GM21723 (cell line): ENCODE measurements at regions not wholly inside any gene's neighbourhood (a gene's known extent, or its start where the extent isn't known, plus 50 kb on each side); places are given as distances from the start of the nearest gene placed in this dataset.
"Not testable (repeated sequence)": the region's sequence is repeated elsewhere in the genome, so short reads cannot be mapped to it uniquely, and the experiment has no call there.

Source experiments
- ATAC-seq: cut with Tn5 transposase; IDR thresholded peaks from one replicate; pipeline ENCODE4 v1.9.1; 2021; ENCODE audit warnings: mild to moderate bottlenecking, moderate library complexity; ENCODE audit not compliant: unreplicated experiment

DNA sequence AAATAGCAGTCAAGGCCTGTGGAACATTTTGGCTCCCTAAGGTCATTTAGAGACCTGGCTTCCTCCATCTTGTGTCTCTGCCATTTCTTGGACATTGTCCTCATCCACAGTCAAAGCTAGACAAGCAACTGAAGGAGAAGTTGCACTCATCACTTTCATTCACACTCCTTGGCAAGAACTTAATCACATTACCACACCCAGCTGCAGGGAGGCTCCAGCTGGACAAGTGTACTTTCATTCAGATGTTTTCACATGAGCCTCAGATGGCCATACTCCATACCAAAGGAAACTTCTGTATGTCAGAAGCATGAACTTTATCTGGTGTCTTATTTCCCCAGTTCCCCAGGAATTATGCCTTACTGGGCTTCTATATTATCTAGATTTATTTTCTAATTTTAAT is 537.4 kb downstream of the TMEM135 start:
- no peak for ATAC-seq

DNA sequence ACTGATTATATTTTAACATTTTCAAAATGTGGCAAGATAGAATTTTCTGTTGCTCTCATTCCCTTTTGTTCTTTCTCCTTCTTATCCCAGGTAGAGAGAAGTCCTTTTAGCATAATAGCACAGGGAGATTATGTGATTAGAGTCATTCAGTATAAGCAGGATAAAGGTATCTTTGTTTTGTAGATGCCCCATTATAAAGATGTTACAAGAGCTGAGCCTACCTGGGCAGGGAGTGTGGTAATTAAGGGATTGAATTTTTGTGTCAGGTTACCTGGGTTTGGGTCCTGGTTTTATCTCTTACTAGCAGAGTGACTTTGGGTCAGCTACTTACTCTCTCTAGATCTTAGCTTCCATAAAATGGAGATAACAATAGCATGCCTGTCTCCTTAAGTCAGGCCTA is 536.5 kb downstream of the TMEM135 start:
- ATAC-seq: no peak

DNA sequence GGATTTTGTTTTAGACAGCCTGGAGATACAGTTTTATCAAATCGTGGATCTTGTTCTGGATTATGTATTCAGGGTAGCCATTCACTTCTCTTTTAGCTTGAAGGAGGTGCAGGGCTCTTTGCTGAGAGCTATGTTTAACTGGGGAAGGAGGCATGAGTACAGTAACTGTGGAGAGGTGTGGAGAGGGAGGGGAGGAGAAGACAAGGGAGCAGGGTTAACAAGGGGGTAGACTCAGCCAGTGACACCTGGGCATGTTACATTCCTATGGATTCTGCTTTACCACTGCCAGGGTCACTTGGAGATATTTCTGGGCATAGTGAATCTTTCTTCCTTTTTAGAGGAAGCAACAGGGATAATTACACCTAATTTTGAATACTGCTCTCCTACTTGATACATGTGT is 536.0 kb downstream of the TMEM135 start:
- ATAC-seq: no peak

DNA sequence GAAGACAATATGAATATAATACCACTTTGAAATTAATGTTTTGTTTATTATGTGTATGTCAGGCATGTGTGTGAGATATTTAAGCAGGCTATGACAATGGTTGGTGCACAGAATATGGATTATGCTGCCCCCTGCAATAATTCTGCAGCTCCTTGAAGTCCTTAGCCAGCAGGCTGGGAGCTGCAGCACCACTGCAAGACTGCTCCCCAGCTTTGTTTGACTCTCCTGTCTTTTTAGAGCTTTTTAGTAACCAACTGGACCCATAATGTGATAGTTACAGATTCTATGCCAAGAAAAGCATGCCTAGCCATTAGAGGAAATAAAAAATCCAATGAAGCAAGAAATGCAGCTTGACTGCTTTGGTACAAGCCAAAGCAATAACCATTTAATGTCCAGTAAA is 535.1 kb downstream of the TMEM135 start:
- ATAC-seq: no peak

DNA sequence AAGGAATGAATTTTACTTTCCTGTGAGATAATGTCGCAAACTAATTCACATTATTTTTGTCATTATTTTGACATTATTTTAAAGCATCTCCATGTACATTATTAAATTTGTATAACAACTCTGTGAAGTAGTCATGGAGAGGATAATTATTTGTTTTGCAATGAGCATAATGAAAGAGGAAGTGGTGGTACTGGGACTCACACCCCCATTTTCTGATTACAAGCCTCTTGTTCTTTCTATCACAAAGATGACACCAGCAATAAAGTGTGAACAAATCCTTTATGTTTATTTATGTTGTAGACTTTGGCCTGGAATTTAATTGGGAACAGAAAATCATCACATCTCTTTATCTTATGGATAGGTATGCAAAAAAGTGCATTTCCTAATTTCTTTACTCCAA is 522.6 kb downstream of the TMEM135 start:
- no peak for ATAC-seq

DNA sequence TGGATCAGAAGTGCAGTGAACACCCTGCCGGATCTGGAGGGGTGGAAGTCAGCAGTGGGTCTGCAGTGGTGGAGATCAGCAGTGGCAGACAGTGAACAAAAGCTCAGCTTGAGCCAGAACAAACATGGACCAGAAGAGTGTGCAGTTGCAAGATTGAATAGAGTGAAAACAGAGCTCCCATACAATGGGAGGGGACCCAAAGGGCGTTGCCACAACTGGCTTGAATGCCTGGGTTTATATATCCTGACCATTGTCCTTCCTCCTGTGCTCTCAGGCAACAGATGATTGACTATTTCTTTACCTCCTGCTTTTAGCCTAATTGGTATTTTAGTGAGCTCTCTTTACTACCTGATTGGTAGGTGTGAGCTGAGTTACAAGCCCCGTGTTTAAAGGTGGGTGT is 522.1 kb downstream of the TMEM135 start:
- ATAC-seq: not testable (repeated sequence)

DNA sequence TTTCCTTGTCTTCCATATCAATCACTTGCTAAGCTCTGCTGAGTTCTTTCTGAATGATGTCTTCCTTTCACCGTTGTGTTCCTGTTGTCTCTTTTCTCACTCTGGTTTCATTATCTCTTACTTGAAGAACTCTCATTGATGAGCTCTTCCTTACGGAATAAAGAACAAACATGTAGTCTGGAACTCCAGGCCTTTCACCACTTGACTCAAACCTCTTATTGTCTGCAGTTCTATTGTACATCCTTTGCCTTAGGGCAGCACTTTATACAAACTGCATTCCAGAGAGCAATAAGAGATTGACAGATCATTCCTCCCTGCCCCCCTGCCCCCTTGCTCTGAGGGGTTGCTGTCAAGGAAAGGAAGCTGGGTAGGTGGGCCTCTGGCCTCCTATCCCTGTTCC is 517.4 kb downstream of the TMEM135 start:
- no peak for ATAC-seq

DNA sequence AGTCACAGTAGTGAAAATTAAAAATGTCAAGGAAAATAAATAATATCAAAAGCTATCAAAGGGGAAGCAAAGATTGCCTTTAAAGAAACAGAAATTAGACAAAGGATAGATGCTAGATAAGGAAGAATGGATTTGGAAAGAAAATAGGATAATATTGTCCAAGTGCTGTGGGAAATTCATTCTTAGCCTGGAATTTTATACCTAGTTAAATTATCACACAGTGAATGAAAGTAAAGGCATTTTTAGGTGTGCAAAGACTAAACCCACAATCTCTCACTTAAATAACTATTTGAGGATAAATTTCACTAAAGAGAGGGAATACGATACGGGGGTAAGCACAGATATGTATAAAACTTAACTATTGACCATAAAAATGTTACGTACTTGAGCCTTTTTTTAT is 511.1 kb downstream of the TMEM135 start:
- no peak for ATAC-seq

DNA sequence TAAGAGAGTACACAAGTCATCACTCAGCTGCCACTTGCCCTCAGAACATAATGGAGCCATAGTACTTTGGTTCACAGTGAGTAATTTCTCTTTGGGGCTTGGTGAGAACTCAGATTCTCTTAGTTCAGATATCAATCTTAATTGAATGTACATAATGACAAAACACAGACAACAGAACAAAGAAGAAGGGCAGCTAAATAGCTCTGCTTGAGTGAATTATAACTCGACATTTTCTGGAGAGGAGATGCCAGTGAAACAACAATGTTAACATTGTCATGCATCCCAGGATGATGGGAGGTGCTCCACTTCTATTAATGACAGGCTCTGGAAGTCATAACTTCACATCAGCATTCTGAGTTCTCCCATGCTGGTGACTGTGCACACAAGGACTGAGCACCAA is 508.1 kb downstream of the TMEM135 start:
- ATAC-seq: no peak

DNA sequence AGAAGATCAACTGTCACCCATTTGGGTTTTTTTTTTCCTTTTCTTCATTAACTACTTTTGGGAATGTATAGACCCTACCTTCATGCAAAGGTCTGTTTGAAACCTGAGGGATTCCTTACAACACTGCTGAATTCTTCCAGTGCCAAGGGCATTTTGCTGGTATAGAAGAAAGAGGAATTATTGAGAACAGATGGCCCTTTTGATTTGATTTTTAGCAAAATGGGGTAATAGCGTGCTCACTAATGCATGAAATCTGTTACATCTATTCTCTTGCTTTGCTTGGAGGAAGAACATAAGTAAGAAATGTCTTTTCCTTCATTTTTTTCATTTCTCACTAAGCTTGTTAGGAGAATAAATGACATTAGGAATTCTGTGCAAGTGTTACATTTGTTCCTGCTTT is 501.9 kb downstream of the TMEM135 start:
- no peak for ATAC-seq

DNA sequence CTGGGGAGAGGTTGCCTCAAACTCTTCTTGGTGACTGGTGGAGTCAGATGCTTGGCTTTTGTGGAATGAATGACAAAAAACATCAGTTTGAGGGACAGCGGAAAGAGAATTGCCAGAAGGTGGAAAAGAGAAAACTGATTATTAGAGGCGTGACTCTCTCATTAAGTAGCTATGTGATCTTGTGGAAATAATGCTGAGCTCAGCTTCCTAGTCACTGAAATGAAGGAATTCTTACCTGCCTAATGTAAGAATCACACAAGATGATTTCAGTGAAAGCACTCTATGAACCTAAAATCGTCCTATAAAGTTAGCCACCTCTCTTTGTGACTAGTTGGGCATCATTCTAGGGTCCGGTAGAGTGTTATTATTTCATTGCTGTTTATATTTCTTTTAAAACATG is 498.8 kb downstream of the TMEM135 start:
- ATAC-seq: no peak

DNA sequence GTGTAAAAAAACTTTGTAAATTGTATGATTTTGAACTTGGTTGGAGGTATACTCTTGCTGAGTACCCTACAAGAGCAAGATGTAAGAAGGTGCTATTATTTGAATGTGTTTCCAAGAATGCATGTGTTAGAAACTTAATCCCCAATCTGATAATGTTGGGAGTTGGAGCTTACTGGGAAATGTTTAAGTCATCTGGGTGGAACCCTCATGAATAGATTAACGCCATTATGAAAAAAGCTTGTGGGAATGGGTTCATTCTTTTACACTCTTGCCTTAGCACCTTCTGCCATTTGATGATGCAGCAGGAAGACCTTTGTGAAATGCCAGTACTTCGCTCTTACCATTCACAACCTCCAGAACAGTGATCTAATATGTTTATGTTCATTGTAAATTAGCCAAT is 498.3 kb downstream of the TMEM135 start:
- no peak for ATAC-seq

DNA sequence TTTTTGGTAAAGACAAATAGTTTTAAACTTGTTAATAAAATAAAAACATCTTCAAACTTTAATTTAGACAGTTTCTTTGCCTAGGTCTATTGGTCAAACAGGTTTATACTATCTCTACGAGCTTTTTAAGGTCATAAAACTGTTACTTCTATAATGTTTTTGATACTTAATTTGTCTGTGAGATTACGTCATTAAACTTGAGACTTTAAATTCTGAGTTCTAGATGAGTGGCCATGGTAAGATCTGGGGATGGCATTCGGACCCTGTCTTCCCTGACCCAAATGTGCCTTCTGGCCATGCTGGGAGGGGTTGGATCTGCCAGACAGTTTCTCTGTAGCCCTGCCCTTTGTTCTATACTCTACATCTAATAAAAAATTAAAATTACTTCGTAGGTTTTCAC is 497.8 kb downstream of the TMEM135 start:
- ATAC-seq: no peak

DNA sequence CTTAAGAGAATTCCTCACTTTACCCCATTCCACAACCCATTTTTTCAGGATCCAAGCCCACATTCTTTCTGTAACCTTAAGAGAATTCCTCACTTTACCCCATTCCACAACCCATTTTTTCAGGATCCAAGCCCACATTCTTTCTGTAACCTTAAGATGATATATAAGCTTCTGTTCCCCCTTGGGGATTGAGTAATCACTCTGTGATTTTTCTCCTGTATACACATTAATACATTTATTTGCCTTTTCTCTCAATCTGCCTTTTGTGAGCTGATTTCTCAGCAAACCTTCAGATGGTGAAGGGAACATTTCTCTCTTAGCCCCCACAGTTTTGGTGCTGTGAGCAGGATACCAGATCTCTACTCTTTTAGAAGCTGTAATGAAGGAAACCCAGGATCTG is 494.1 kb downstream of the TMEM135 start:
- ATAC-seq: not testable (repeated sequence)

DNA sequence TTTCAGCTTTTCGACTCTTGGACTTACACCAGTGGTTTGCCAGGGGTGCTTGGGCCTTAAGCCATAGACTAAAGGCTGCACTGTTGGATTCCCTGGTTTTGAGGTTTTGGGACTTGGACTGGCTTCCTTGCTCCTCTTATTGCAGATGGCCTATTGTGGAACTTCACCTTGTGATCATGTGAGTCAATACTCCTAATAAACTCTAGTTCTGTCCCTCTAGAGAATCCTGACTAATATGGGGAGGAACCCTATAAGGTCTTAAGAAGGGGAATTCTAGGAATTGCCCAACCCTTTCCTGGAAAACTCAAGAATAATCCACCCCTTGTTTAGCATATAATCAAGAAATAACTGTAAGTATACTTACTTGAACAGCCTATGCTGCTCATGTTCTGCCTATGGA is 491.8 kb downstream of the TMEM135 start:
- no peak for ATAC-seq

DNA sequence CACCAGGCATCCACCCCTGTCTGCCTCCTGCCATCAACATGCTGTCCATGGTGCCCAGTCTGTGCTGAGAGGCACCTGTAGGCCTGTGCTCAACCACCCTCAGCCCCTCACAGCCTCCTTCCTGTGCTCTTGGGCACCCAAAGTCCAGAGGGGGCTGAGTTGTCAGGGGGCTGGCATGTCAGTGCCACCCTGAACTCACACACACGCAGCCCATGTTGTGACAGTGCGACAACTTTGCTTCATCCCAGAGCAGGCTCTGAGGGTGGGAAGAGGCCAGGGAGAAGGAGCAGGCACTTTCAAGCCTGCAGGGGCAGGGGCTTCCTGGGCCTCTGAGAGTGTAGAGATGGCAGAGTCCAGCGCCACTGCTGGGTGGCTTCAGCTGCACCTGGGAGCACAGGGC is 491.0 kb downstream of the TMEM135 start:
- no peak for ATAC-seq

DNA sequence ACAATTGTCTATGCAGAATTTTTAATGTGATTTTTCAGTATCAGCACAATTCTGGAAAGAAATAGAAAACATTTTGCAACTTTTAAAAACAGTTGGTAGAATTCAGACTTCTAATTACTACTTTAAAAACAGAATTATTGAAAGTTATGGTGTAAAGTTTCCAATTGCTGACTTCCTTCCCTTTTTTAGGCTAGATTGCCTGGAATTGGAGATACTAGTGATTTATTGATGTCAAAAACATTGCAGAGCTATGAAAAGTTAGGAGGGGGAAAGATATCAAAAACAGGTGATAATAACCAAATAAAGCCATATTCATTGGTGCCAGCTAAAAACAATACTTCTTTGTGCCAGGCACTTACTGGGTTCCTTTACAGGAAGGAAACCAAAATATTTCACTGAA is 485.5 kb downstream of the TMEM135 start:
- no peak for ATAC-seq

DNA sequence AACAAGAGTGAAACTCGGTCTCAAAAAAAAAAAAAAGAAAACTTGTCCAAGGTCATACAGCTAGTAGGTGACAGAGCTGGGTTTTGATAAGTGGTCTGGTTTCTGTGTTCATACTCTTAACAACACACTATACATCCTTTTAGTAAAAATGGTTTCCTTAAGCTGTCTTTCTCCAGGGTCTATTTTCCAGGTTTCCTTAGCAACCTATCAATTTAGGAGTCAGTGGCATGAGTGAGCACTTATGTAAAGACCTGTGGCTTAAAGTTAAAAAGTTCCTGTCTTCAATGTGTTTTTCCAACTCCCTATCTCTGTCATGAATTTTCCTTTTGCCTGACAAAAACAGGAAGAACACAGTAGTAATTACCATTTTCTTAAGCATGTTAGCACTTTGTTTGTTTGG is 480.5 kb downstream of the TMEM135 start:
- no peak for ATAC-seq

DNA sequence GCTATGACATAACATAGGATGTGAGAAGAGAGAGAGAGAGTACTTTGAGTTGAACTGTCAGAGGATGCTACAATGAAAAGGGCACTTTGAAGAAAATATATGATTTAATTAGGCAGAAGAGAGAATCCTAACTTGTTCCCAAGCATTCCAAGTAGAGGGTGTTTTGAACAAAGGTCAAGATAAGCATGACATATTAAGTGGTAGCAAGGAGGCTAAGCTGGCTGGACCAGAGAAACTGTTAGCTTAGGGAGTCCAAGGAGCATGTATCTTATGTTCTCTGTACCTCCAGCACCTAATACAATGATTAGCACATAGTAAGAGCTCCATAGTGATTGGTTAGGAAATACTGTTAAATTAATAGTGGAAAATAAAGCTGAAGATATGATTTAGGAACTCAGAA is 479.6 kb downstream of the TMEM135 start:
- no peak for ATAC-seq

DNA sequence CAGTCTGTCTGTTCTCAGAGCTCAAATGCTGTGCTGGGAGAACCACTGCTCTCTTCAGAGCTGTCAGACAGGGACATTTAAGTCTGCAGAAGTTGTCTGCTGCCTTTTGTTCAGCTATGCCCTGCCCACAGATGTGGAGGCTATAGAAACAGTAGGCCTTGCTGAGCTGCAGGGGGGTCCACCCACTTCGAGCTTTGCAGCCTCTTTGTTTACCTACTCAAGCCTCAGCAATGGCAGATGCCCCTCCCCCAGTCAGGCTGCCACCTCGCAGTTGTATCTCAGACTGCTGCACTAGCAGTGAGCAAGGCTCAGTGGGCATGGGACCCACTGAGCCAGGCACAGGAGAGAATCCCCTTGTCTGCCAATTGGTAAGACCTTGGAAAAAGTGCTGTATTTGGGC is 470.0 kb downstream of the TMEM135 start:
- not testable (repeated sequence) for ATAC-seq

DNA sequence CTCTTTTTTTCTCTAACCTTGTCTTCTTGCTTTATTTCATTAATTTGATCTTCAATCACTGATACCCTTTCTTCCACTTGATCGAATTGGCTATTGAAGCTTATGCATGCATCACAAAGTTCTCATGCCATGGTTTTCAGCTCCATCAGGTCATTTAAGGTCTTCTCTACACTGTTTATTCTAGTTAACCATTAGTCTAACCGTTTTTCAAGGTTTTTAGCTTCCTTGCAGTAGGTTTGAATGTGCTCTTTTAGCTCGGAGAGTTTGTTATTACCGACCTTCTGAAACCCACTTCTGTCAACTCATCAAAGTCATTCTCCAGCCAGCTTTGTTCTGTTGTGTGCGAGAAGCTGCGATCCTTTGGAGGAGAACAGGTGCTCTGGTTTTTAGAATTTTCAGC is 469.2 kb downstream of the TMEM135 start:
- not testable (repeated sequence) for ATAC-seq

DNA sequence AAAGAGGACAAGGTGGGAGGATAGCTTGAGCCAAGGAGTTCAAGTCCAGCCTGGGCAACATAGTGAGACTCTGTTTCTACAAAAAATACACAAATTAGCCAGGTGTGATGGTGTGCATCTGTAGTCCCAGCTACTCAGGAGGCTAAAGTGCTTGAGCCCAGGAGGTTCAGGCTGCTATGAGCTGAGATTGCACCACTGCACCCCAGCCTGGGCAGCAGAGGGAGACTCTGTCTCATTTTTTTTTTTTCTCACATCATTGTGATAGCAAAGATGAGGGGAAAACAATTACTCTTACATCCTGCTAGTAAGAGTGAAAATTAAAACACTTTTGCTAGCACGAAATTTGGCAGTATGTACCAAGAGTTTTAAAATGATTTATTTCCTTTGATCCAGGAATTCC is 463.7 kb downstream of the TMEM135 start:
- ATAC-seq: no peak

DNA sequence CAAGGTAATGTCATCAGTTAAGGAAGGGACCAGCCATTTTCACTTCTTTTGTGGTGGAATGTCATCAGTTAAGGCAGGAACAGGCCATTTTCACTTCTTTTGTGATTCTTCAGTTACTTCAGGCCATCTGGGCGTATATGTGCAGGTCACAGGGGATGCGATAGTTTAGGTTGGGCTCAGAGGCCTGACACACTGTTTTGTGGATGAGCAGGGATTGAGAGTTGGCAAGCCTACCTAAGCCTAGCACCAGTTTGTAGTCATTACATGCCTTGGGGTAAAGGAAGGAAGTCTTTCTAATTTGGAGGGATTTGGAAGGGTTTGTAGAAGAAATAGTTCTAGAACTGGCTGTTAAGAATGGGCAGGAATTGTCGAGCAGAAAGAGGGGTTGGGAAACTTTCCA is 457.2 kb downstream of the TMEM135 start:
- not testable (repeated sequence) for ATAC-seq

DNA sequence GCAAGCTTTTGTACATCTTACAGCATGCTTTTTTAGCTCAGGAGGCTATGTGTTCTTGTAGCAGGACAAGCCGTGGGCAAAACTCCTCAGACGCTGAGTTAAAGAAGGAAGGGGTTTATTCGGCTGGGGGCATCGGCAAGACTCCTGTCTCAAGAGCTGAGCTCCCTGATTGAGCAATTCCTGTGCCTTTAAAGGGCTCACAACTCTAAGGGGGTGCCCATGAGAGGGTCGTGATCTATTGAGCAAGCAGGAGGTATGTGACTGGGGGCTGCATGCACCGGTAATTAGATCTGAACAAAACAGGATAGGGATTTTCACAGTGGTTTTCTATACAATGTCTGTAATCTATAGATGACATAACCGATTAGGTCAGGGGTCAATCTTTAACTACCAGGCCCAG is 456.3 kb downstream of the TMEM135 start:
- not testable (repeated sequence) for ATAC-seq
